ENCODE measurements at regions not wholly inside any gene's neighbourhood (a gene's known extent, or its start where the extent isn't known, plus 50 kb on each side); places are given as distances from the start of the nearest gene placed in this dataset.

GRCh38 chr2:45130736-45131135 lies 121.5 kb upstream of the SIX2 start:
- TF ChIP-seq CTCF (IDR thresholded peaks at IDR 0.05 in 8 of 11, conservative IDR thresholded peaks at IDR 0.05 in 3 of 11) (no peak), POLR2A (IDR thresholded peaks at IDR 0.05) (no peak), POLR2AphosphoS5 (IDR thresholded peaks at IDR 0.05) (no peak)

All from spleen (tissue), 7 donors.